ENCODE measurements at regions not wholly inside any gene's neighbourhood (a gene's known extent, or its start where the extent isn't known, plus 50 kb on each side); places are given as distances from the start of the nearest gene placed in this dataset.
A peak's percentile ranks its signal among the peaks of the same experiment; 100 is the strongest.

DNA sequence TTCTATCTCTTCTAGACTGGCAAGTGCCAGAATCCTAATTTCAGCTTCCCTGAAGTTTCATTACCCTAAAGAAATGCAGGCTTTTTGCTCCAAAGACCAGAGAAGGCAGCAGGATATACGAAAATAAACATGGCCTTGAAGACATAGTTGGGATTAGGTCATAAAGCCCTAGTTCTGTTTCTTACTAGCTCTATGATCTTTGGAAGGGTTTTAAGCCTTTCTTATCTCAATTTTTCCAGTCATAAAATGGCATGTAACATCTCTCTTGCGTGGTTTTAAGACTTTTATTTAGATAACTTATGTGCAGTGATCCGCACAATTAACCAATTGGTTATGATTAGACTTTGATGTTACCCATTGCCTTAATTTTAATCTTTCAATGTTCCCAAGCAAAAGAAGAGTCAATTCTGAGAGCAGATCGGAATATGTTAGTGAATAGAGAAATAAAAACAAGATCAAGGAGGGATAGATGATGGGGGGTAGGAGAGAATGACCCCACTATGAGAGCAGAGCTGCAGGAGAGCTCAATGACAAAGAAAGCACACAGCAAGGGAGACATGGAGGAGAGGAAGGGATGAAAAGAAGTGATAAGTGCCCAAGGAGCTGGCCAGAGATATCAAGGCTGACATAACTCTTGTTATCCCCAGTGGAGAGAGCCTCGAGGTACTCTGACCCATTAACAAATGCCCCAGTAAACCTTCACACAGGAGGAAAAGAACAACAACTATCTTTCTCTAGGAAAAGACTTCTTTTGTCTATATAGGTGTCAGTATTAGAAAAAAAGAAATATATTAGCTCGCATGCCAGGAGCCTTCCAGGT is 53.0 kb upstream of the ANP32D start:
- TF ChIP-seq, protein P1, sequence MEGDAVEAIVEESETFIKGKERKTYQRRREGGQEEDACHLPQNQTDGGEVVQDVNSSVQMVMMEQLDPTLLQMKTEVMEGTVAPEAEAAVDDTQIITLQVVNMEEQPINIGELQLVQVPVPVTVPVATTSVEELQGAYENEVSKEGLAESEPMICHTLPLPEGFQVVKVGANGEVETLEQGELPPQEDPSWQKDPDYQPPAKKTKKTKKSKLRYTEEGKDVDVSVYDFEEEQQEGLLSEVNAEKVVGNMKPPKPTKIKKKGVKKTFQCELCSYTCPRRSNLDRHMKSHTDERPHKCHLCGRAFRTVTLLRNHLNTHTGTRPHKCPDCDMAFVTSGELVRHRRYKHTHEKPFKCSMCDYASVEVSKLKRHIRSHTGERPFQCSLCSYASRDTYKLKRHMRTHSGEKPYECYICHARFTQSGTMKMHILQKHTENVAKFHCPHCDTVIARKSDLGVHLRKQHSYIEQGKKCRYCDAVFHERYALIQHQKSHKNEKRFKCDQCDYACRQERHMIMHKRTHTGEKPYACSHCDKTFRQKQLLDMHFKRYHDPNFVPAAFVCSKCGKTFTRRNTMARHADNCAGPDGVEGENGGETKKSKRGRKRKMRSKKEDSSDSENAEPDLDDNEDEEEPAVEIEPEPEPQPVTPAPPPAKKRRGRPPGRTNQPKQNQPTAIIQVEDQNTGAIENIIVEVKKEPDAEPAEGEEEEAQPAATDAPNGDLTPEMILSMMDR (IDR thresholded peaks at IDR 0.05; ENCODE audit: insufficient read depth, low read depth, low read length), result no peak
- TF ChIP-seq EZH2 (IDR thresholded peaks at IDR 0.05; ENCODE audit: insufficient read depth, low read length), result no peak
- H3K4me3 ChIP-seq (ENCODE audit: insufficient read depth, low read depth, low read length), result no peak overlapping the region
- Mint-ChIP-seq H3K9me3 (ENCODE audit: unreplicated experiment) (no peaks in the 10 kb centered on the region), H3K27ac (ENCODE audit: unreplicated experiment) (no peak overlapping the region), H3K27me3 (ENCODE audit: low read depth, unreplicated experiment) (peaks cover 14% of the 10 kb centered on the region), H3K4me1 (ENCODE audit: low read depth, unreplicated experiment) (peaks cover 2% of the 10 kb centered on the region), H3K36me3 (ENCODE audit: low read depth, unreplicated experiment) (no peaks in the 10 kb centered on the region), H3K4me3 (ENCODE audit: unreplicated experiment) (no peak overlapping the region)
- no peaks in the 10 kb centered on the region for H3K36me3 ChIP-seq (ENCODE audit: insufficient read depth, low read length)
- no peaks in the 10 kb centered on the region for H3K27me3 ChIP-seq (ENCODE audit: insufficient read depth, low read length)
- no peak overlapping the region for H3K9ac ChIP-seq (ENCODE audit: low read length)
- DNase-seq (ENCODE audit: low read depth) (no peak), FAIRE-seq (no peak)
- H3K4me1 ChIP-seq (ENCODE audit: insufficient read depth, low read length), result no peaks in the 10 kb centered on the region
- H3K4me2 ChIP-seq (ENCODE audit: low read length), result no peak overlapping the region
- no peak overlapping the region for H3K27ac ChIP-seq (ENCODE audit: low read depth, low read length)
- H4K20me1 ChIP-seq (ENCODE audit: insufficient read depth, low read length), result no peaks in the 10 kb centered on the region
- no peaks in the 10 kb centered on the region for H3K9me3 ChIP-seq (ENCODE audit: insufficient read depth, low read depth, low read length)
- no peaks in the 10 kb centered on the region for H3K79me2 ChIP-seq (ENCODE audit: insufficient read depth, low read length)
- H2AFZ ChIP-seq (ENCODE audit: low read depth, low read length), result no peak overlapping the region

DNA sequence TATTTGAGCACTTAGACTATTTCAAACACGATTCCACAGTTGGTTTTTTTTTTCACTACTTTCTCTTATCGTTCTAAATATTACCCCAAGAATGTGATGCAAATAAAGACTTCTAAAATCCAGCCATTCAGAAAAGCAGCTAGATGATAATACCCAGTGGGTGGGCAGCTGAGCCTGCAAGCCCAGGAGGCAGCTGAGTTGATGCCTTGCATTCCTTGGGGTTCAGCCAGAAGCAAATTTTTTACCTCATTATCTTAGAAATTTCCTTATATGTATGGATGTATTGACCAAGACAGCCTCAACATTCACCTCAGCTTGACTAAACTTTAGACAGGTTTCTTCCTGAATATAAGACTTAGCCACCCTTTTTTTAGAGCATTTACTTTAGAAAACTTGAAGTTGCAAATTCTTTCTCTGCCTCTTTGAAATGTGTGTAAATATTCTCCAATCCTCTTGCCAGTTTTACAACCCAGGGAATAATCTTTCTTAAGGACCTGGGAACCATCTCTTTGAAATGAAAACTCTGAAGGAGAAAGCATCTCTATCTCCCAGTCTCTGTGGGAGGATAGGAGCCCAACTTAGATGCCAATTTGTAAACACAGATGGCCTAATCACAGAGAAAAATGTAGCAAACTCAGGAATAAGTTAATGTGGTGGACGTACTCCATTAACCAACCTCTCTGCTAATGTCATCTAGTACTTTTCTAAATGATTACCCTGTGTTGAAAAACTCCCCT is 52.2 kb upstream of the ANP32D start:
- Histone ChIP-seq H2AFZ (ENCODE audit: low read depth, low read length) (no peak overlapping the region), H3K27me3 (ENCODE audit: insufficient read depth, low read length) (no peaks in the 10 kb centered on the region), H4K20me1 (ENCODE audit: insufficient read depth, low read length) (no peaks in the 10 kb centered on the region), H3K79me2 (ENCODE audit: insufficient read depth, low read length) (no peaks in the 10 kb centered on the region), H3K9me3 (ENCODE audit: insufficient read depth, low read depth, low read length) (no peaks in the 10 kb centered on the region), H3K4me2 (ENCODE audit: low read length) (no peak overlapping the region), H3K36me3 (ENCODE audit: insufficient read depth, low read length) (no peaks in the 10 kb centered on the region), H3K9ac (ENCODE audit: low read length) (no peak overlapping the region), H3K4me3 (ENCODE audit: insufficient read depth, low read depth, low read length) (no peak overlapping the region), H3K4me1 (ENCODE audit: insufficient read depth, low read length) (no peaks in the 10 kb centered on the region), H3K27ac (ENCODE audit: low read depth, low read length) (no peak overlapping the region)
- TF ChIP-seq, protein P1 (IDR thresholded peaks at IDR 0.05; ENCODE audit: insufficient read depth, low read depth, low read length), result no peak
- no peak for TF ChIP-seq EZH2 (IDR thresholded peaks at IDR 0.05; ENCODE audit: insufficient read depth, low read length)
- no peak overlapping the region for H3K27ac Mint-ChIP-seq (ENCODE audit: unreplicated experiment)
- no peaks in the 10 kb centered on the region for H3K9me3 Mint-ChIP-seq (ENCODE audit: unreplicated experiment)
- no peaks in the 10 kb centered on the region for H3K36me3 Mint-ChIP-seq (ENCODE audit: low read depth, unreplicated experiment)
- DNase-seq (ENCODE audit: low read depth) (peak; percentile 35), FAIRE-seq (no peak)
- peaks cover 8% of the 10 kb centered on the region for H3K27me3 Mint-ChIP-seq (ENCODE audit: low read depth, unreplicated experiment)
- no peak overlapping the region for H3K4me3 Mint-ChIP-seq (ENCODE audit: unreplicated experiment)
- peaks cover 2% of the 10 kb centered on the region for H3K4me1 Mint-ChIP-seq (ENCODE audit: low read depth, unreplicated experiment)
